ENCODE measurements at regions not wholly inside any gene's neighbourhood (a gene's known extent, or its start where the extent isn't known, plus 50 kb on each side); places are given as distances from the start of the nearest gene placed in this dataset.

GRCh38 chr9:72457366-72457765 lies 64.0 kb upstream of the TMC1 start:
- TF ChIP-seq POLR2A (IDR thresholded peaks at IDR 0.05) = no peak
- TF ChIP-seq CTCF (IDR thresholded peaks at IDR 0.05) = no peak

Measured in transverse colon (tissue), 3 donors.